NCI-H82 (cell line): ENCODE measurements at regions not wholly inside any gene's neighbourhood (a gene's known extent, or its start where the extent isn't known, plus 50 kb on each side); places are given as distances from the start of the nearest gene placed in this dataset.
"Not testable (repeated sequence)": the region's sequence is repeated elsewhere in the genome, so short reads cannot be mapped to it uniquely, and the experiment has no call there.

Source experiments
- DNase-seq: peaks from one replicate; lab custom pipeline; 2025; lab: John Stamatoyannopoulos, UW

- not testable (repeated sequence) for DNase-seq
Observed at GRCh38 chr2:158866082-158866481, 71.0 kb downstream of the DAPL1 start.

GRCh38 chr2:158867531-158868191 lies 72.5 kb downstream of the DAPL1 start:
- DNase-seq: not testable (repeated sequence)

GRCh38 chr2:158868386-158868785 lies 73.3 kb downstream of the DAPL1 start:
- DNase-seq: not testable (repeated sequence)

- DNase-seq: not testable (repeated sequence)
Observed at GRCh38 chr2:158869122-158869521, 74.0 kb downstream of the DAPL1 start.

GRCh38 chr2:158869609-158870008 lies 74.5 kb downstream of the DAPL1 start:
- DNase-seq: not testable (repeated sequence)

GRCh38 chr2:158878003-158878402 lies 82.9 kb downstream of the DAPL1 start:
- DNase-seq: no peak

GRCh38 chr2:158879229-158879903 lies 84.2 kb downstream of the DAPL1 start:
- DNase-seq: no peak

GRCh38 chr2:158882297-158882696 lies 86.1 kb upstream of the TANC1 start:
- no peak for DNase-seq

GRCh38 chr2:158884552-158884951 lies 83.9 kb upstream of the TANC1 start:
- not testable (repeated sequence) for DNase-seq

- not testable (repeated sequence) for DNase-seq
Observed at GRCh38 chr2:158885018-158885678, 83.3 kb upstream of the TANC1 start.

- DNase-seq: not testable (repeated sequence)
Observed at GRCh38 chr2:158885679-158886050, 82.8 kb upstream of the TANC1 start.

- no peak for DNase-seq
Observed at GRCh38 chr2:158889135-158889853, 79.1 kb upstream of the TANC1 start.

- no peak for DNase-seq
Observed at GRCh38 chr2:158890296-158890905, 78.0 kb upstream of the TANC1 start.

GRCh38 chr2:158893026-158893425 lies 75.4 kb upstream of the TANC1 start:
- DNase-seq: peak; percentile 86

GRCh38 chr2:158893474-158893873 lies 75.0 kb upstream of the TANC1 start:
- no peak for DNase-seq

- DNase-seq: no peak
Observed at GRCh38 chr2:158894078-158894477, 74.4 kb upstream of the TANC1 start.

- no peak for DNase-seq
Observed at GRCh38 chr2:158894572-158894971, 73.9 kb upstream of the TANC1 start.

GRCh38 chr2:158900345-158900744 lies 68.1 kb upstream of the TANC1 start:
- DNase-seq: no peak

GRCh38 chr2:158902005-158902398 lies 66.4 kb upstream of the TANC1 start:
- no peak for DNase-seq

- DNase-seq: no peak
Observed at GRCh38 chr2:158903711-158904405, 64.6 kb upstream of the TANC1 start.

- no peak for DNase-seq
Observed at GRCh38 chr2:158904627-158905177, 63.7 kb upstream of the TANC1 start.
